H1 (cell line): ENCODE measurements at regions not wholly inside any gene's neighbourhood (a gene's known extent, or its start where the extent isn't known, plus 50 kb on each side); places are given as distances from the start of the nearest gene placed in this dataset.

Experiments used
- CTCF ChIA-PET: fragments of 300-600 bp; sonication (Branson Sonifier 250); formaldehyde crosslinking; loops from one replicate; lab custom pipeline; 2021; ENCODE audit not compliant: partially characterized antibody; lab: Charles Lee
- POLR2A ChIA-PET: fragments of 300-600 bp; sonication (Branson Sonifier 250); formaldehyde crosslinking; loops from one replicate; lab custom pipeline; 2021; ENCODE audit warnings: inconsistent platforms; ENCODE audit not compliant: partially characterized antibody; lab: Charles Lee
- DNase-seq, 2 experiments: peaks; one replicate each; pipeline versions ENCODE4 v3.0.0 to v3.0.0-alpha.2; 2010 to 2022; ENCODE audit warnings: low spot score in 2 of 2, low read depth in 1 of 2, mixed read lengths in 1 of 2
- FAIRE-seq: peaks from 2 replicates; lab custom pipeline; 2011; peaks lifted over from hg19 to GRCh38; lab: Jason Lieb, UNC
- H2AFZ ChIP-seq: 2 replicates; pipeline ENCODE4 v1.8.1; 2012; ENCODE audit warnings: low read length, inconsistent platforms
- H2AK5ac ChIP-seq: 2 replicates; pipeline ENCODE4 v1.6.1; 2013; ENCODE audit warnings: low read depth, low read length
- H2BK120ac ChIP-seq: replicated peaks from 2 replicates; pipeline ENCODE3; 2013; ENCODE audit warnings: low read depth, low read length, inconsistent platforms
- H2BK12ac ChIP-seq: 2 replicates; pipeline ENCODE4 v1.6.1; 2013; ENCODE audit warnings: low read depth, low read length
- H2BK15ac ChIP-seq: 2 replicates; pipeline ENCODE4 v1.6.1; 2013; ENCODE audit warnings: low read length
- H2BK20ac ChIP-seq: 2 replicates; pipeline ENCODE4 v1.6.1; 2013; ENCODE audit warnings: low read length
- H2BK5ac ChIP-seq: 2 replicates; pipeline ENCODE4 v1.6.1; 2013; ENCODE audit warnings: low read depth, low read length
- H3K14ac ChIP-seq: 2 replicates; pipeline ENCODE4 v1.6.1; 2013; ENCODE audit warnings: inconsistent platforms; ENCODE audit not compliant: insufficient read length
- H3K18ac ChIP-seq: 2 replicates; pipeline ENCODE4 v1.6.1; 2013; ENCODE audit warnings: low read length; ENCODE audit errors: extremely low read depth
- H3K23ac ChIP-seq: 2 replicates; pipeline ENCODE4 v1.6.1; 2013; ENCODE audit warnings: inconsistent platforms; ENCODE audit not compliant: insufficient read length
- H3K23me2 ChIP-seq: 2 replicates; pipeline ENCODE4 v1.6.1; 2013; ENCODE audit warnings: low read depth, low read length
- H3K27ac ChIP-seq: 2 replicates; pipeline ENCODE4 v1.6.1; 2011; ENCODE audit warnings: low read depth, low read length, inconsistent platforms
- H3K27me3 ChIP-seq, 4 experiments: replicated peaks in 1 of 4; 1 replicate in 1 of 4; 2 replicates in 3 of 4; pipeline versions ENCODE4 v1.6.1 to v1.8.1; 2011 to 2013; ENCODE audit warnings: low read length in 3 of 4, mild to moderate bottlenecking in 3 of 4, inconsistent platforms in 2 of 4, mixed read lengths in 2 of 4, moderate library complexity in 1 of 4; ENCODE audit not compliant: control insufficient read depth in 3 of 4, insufficient read depth in 3 of 4; ENCODE audit errors: extremely low read depth in 1 of 4
- H3K36me3 ChIP-seq, 4 experiments: 2 replicates each; pipeline versions ENCODE4 v1.6.1 to v1.8.1; 2011 to 2013; ENCODE audit warnings: mild to moderate bottlenecking in 4 of 4, low read length in 3 of 4, moderate library complexity in 2 of 4, control low read depth in 1 of 4, inconsistent platforms in 1 of 4; ENCODE audit not compliant: insufficient read depth in 4 of 4, control insufficient read depth in 2 of 4
- H3K4ac ChIP-seq: replicated peaks from 2 replicates; pipeline ENCODE3; 2013; ENCODE audit warnings: low read length, low read depth, mixed read lengths, inconsistent platforms; ENCODE audit not compliant: insufficient read length
- H3K4me1 ChIP-seq, 4 experiments: replicated peaks in 1 of 4; 1 replicate in 1 of 4; 2 replicates in 3 of 4; pipeline versions ENCODE4 v1.6.1 to v1.8.1; 2011 to 2013; ENCODE audit warnings: low read length in 3 of 4, inconsistent platforms in 2 of 4, mixed read lengths in 1 of 4; ENCODE audit not compliant: insufficient read depth in 4 of 4, control insufficient read depth in 3 of 4
- H3K4me2 ChIP-seq, 2 experiments: 2 replicates each; pipeline versions ENCODE4 v1.6.1 to v1.8.1; 2011 to 2013; ENCODE audit warnings: low read depth in 2 of 2, low read length in 2 of 2, control low read depth in 1 of 2, inconsistent platforms in 1 of 2, mild to moderate bottlenecking in 1 of 2; ENCODE audit not compliant: insufficient read depth in 1 of 2
- H3K4me3 ChIP-seq, 4 experiments: fragments of 200-600, 300-600 bp in 1 of 4; sonication (generic), shearing (Covaris generic), sonication (Bioruptor Twin) in 1 of 4; 2 replicates each; pipeline versions ENCODE4 v1.5.1 to v1.8.1; 2011 to 2016; ENCODE audit warnings: low read length in 4 of 4, low read depth in 3 of 4, control low read depth in 2 of 4, inconsistent platforms in 2 of 4, mild to moderate bottlenecking in 2 of 4, mixed read lengths in 1 of 4, moderate library complexity in 1 of 4; ENCODE audit not compliant: insufficient read depth in 2 of 4; ENCODE audit errors: extremely low read depth in 1 of 4
- H3K56ac ChIP-seq: replicated peaks from 2 replicates; pipeline ENCODE3; 2013; ENCODE audit warnings: low read depth, mild to moderate bottlenecking, mixed read lengths, low read length, inconsistent platforms; ENCODE audit not compliant: insufficient read length
- H3K79me1 ChIP-seq: 2 replicates; pipeline ENCODE4 v1.6.1; 2013; ENCODE audit warnings: low read depth, low read length, control low read depth
- H3K79me2 ChIP-seq, 2 experiments: 2 replicates each; pipeline versions ENCODE4 v1.6.1 to v1.8.1; 2012 to 2013; ENCODE audit warnings: low read length in 2 of 2, mild to moderate bottlenecking in 2 of 2, inconsistent platforms in 1 of 2; ENCODE audit not compliant: insufficient read depth in 2 of 2, control insufficient read depth in 1 of 2
- H3K9ac ChIP-seq, 4 experiments: replicated peaks in 1 of 4; 1 replicate in 1 of 4; 2 replicates in 3 of 4; pipeline versions ENCODE4 v1.6.1 to v1.8.1; 2011 to 2013; ENCODE audit warnings: low read depth in 3 of 4, low read length in 3 of 4, control low read depth in 2 of 4, mild to moderate bottlenecking in 2 of 4, moderate library complexity in 2 of 4, inconsistent platforms in 1 of 4; ENCODE audit errors: extremely low read depth in 1 of 4
- H3K9me3 ChIP-seq, 2 experiments: 2 replicates each; pipeline versions ENCODE4 v1.6.1 to v1.8.1; 2012 to 2013; ENCODE audit warnings: mild to moderate bottlenecking in 2 of 2, moderate library complexity in 2 of 2, control low read depth in 1 of 2, inconsistent platforms in 1 of 2, low read depth in 1 of 2, low read length in 1 of 2, mixed read lengths in 1 of 2; ENCODE audit not compliant: insufficient read depth in 2 of 2
- H4K20me1 ChIP-seq, 2 experiments: replicated peaks in 1 of 2; 2 replicates each; pipeline versions ENCODE3 to v1.8.1; 2011 to 2013; ENCODE audit warnings: inconsistent platforms in 2 of 2, low read length in 2 of 2, mild to moderate bottlenecking in 1 of 2; ENCODE audit not compliant: insufficient read depth in 2 of 2, control insufficient read depth in 1 of 2
- H4K5ac ChIP-seq: 2 replicates; pipeline ENCODE4 v1.6.1; 2013; ENCODE audit warnings: low read length, low read depth, mixed read lengths, inconsistent platforms; ENCODE audit not compliant: insufficient read length
- H4K8ac ChIP-seq: 2 replicates; pipeline ENCODE4 v1.8.0; 2013; ENCODE audit warnings: mild to moderate bottlenecking, moderate library complexity, low read length, inconsistent platforms; ENCODE audit not compliant: insufficient read depth; ENCODE audit errors: extremely low read depth
- H4K91ac ChIP-seq: replicated peaks from 2 replicates; pipeline ENCODE3; 2013; ENCODE audit warnings: low read length, mixed read lengths, inconsistent platforms; ENCODE audit not compliant: insufficient read length
- CBX5 ChIP-seq: fragments of 300-800, 300-1000 bp; sonication (generic); IDR thresholded peaks from 2 replicates; pipeline ENCODE4 v1.7.1; 2016; ENCODE audit warnings: antibody characterized with exemption, low read length, low read depth
- CHD1 ChIP-seq: IDR thresholded peaks from 2 replicates; pipeline ENCODE4 v1.6.1; 2012; ENCODE audit warnings: low read depth, low read length, improper control_type of control experiment
- FOSL1 ChIP-seq: IDR thresholded peaks from 2 replicates; pipeline ENCODE4 v1.6.1; 2011; ENCODE audit warnings: mild to moderate bottlenecking, low read depth, low read length, moderate library complexity; ENCODE audit not compliant: insufficient read depth
- RFX5 ChIP-seq: IDR thresholded peaks from 2 replicates; pipeline ENCODE4 v1.6.1; 2011; ENCODE audit warnings: low read depth, low read length, improper control_type of control experiment, borderline replicate concordance
- SIRT6 ChIP-seq: IDR thresholded peaks from one replicate; pipeline ENCODE4 v1.7.1; 2012; ENCODE audit warnings: low read length, inconsistent platforms
- WGBS, 2 experiments: shearing (Covaris generic) in 1 of 2; methylation state at CpG; one replicate each; pipeline versions ENCODE4 v1.1.6 to v1.1.7; 2013 to 2015; ENCODE audit warnings: low lambda C conversion rate in 2 of 2, mixed read lengths in 2 of 2, inconsistent platforms in 1 of 2, low coverage in 1 of 2, missing lambda C conversion rate in 1 of 2; ENCODE audit not compliant: insufficient replicate concordance in 2 of 2, insufficient coverage in 1 of 2, insufficient read length in 1 of 2; ENCODE audit errors: extremely low coverage in 1 of 2, missing lambda C conversion rate in 1 of 2; 5-methylcytosine and 5-hydroxymethylcytosine counted together

- H4K91ac ChIP-seq: peak overlapping the region; percentile 17
- H2BK20ac ChIP-seq: no peak overlapping the region; the same call in 1 of the 2 replicates
- H4K5ac ChIP-seq: no peak overlapping the region
- H4K20me1 ChIP-seq: no peaks in the 10 kb centered on the region
- no peak overlapping the region for H2AFZ ChIP-seq
- DNase-seq: no peak
- H2BK12ac ChIP-seq: no peak overlapping the region; the same call in 1 of the 2 replicates
- H2BK5ac ChIP-seq: no peak overlapping the region; the same call in 1 of the 2 replicates
- no peak overlapping the region for H3K14ac ChIP-seq
- no peak for TF ChIP-seq RFX5
- TF ChIP-seq FOSL1: no peak
- no peak for TF ChIP-seq SIRT6
- no peak for TF ChIP-seq CHD1
- TF ChIP-seq CBX5: no peak
- no peak overlapping the region for H3K56ac ChIP-seq
- peaks cover 17 to 45% (median 38%) of the 10 kb centered on the region in 4 experiments for H3K4me1 ChIP-seq
- WGBS, 2 experiments: 84% methylated on average over 4 of the region's 4 CpGs; no CpG with 5 or more reads in 1 of the 2 experiments
- POLR2A ChIA-PET: interaction anchor here (1.0 to 12.1 kb wide), 7 partner anchors 8 to 142 kb away, joined by 3 to 186 read pairs (median 33); no protein-coding TSS in a partner anchor
- H3K9me3 ChIP-seq: no peaks in the 10 kb centered on the region
- peak overlapping the region in 1 of 2 experiments; percentile 76; a peak in 2 of 4 replicates for H3K4me2 ChIP-seq
- no peak overlapping the region for H3K27ac ChIP-seq
- no peak overlapping the region for H2BK120ac ChIP-seq
- peaks cover 11 to 43% of the 10 kb centered on the region in 2 experiments for H3K79me2 ChIP-seq
- no peak for FAIRE-seq
- no peak overlapping the region for H3K4ac ChIP-seq
- peak overlapping the region in 3 of 4 experiments; percentile 29 to 53 (median 52); a peak in 4 of 8 replicates for H3K4me3 ChIP-seq
- H3K9ac ChIP-seq: no peak overlapping the region
- H3K36me3 ChIP-seq: peaks cover 0 to 38% (median under 1%) of the 10 kb centered on the region in 4 experiments; a peak in 3 of 8 replicates
- H3K23ac ChIP-seq: no peak overlapping the region
- H4K8ac ChIP-seq: no peak overlapping the region
- peaks cover 10% of the 10 kb centered on the region for H3K23me2 ChIP-seq
- H3K18ac ChIP-seq: no peak overlapping the region; the same call in 1 of the 2 replicates
- H3K79me1 ChIP-seq: peaks cover 15% of the 10 kb centered on the region
- no peak overlapping the region for H2AK5ac ChIP-seq
- no peaks in the 10 kb centered on the region for H3K27me3 ChIP-seq
- CTCF ChIA-PET: interaction anchor here (0.6 to 1.0 kb wide), 3 partner anchors 13 to 60 kb away, joined by 3 read pairs; no protein-coding TSS in a partner anchor
- no peak overlapping the region for H2BK15ac ChIP-seq
Observed at GRCh38 chr2:201970786-201971108, 62.9 kb upstream of the FZD7 start.
